GM23338 (cell line): ENCODE measurements at regions not wholly inside any gene's neighbourhood (a gene's known extent, or its start where the extent isn't known, plus 50 kb on each side); places are given as distances from the start of the nearest gene placed in this dataset.

Experiments
- ATAC-seq: fragments of 200-7000 bp; cut with Tn5 transposase; 3 replicates; pipeline ENCODE4 v1.9.1; 2020
- DNase-seq: peaks from one replicate; pipeline ENCODE4 v3.0.0-alpha.2; 2015; ENCODE audit warnings: low spot score
- H2AFZ ChIP-seq: fragments of 200-600 bp; sonication (generic); 2 replicates; pipeline ENCODE4 v1.8.0; 2016; ENCODE audit warnings: antibody characterized with exemption, mild to moderate bottlenecking, moderate library complexity
- H3F3A ChIP-seq: fragments of 200-600 bp; sonication (generic); replicated peaks from 2 replicates; pipeline ENCODE4 v1.8.0; 2017; ENCODE audit warnings: antibody characterized with exemption, mixed run types, low read depth
- H3K27ac ChIP-seq: fragments of 200-600 bp; sonication (generic); 2 replicates; pipeline ENCODE4 v1.6.1; 2016; ENCODE audit warnings: low read depth
- H3K27me3 ChIP-seq: fragments of 200-600 bp; sonication (generic); 2 replicates; pipeline ENCODE4 v1.8.0; 2016; ENCODE audit warnings: mild to moderate bottlenecking, mixed run types, moderate library complexity; ENCODE audit not compliant: insufficient read depth
- H3K36me3 ChIP-seq: fragments of 200-600 bp; sonication (generic); 2 replicates; pipeline ENCODE4 v1.8.0; 2016; ENCODE audit warnings: mild to moderate bottlenecking; ENCODE audit not compliant: insufficient read depth
- H3K4me1 ChIP-seq: fragments of 200-600 bp; sonication (generic); 2 replicates; pipeline ENCODE4 v1.8.0; 2016; ENCODE audit warnings: mild to moderate bottlenecking, moderate library complexity; ENCODE audit not compliant: insufficient read depth
- H3K4me2 ChIP-seq: fragments of 200-600 bp; sonication (generic); 2 replicates; pipeline ENCODE4 v1.7.1; 2017; ENCODE audit warnings: mixed run types
- H3K4me3 ChIP-seq: fragments of 200-600 bp; sonication (generic); 2 replicates; pipeline ENCODE4 v1.6.1; 2016; ENCODE audit warnings: mixed run types
- H3K79me2 ChIP-seq: fragments of 200-600 bp; sonication (generic); replicated peaks from 2 replicates; pipeline ENCODE4 v1.8.0; 2017; ENCODE audit warnings: mild to moderate bottlenecking; ENCODE audit not compliant: insufficient read depth
- H3K9me2 ChIP-seq: fragments of 200-600 bp; sonication (generic); 2 replicates; pipeline ENCODE4 v1.8.0; 2017; ENCODE audit not compliant: insufficient read depth
- H4K20me1 ChIP-seq: fragments of 200-600 bp; sonication (generic); replicated peaks from 2 replicates; pipeline ENCODE4 v1.8.0; 2017; ENCODE audit warnings: mild to moderate bottlenecking; ENCODE audit not compliant: insufficient read depth
- H3K27ac Mint-ChIP-seq: 2 replicates; pipeline ENCODE4 v1.8.0; 2020; ENCODE audit warnings: inconsistent platforms, mild to moderate bottlenecking, moderate library complexity, mixed read lengths
- H3K27me3 Mint-ChIP-seq: 3 replicates; pipeline ENCODE4 v1.8.0; 2022; ENCODE audit warnings: low read depth, mild to moderate bottlenecking, moderate library complexity, mixed read lengths, inconsistent platforms; ENCODE audit not compliant: insufficient read depth, poor library complexity
- H3K36me3 Mint-ChIP-seq: 3 replicates; pipeline ENCODE4 v1.8.0; 2021; ENCODE audit warnings: low read depth, mild to moderate bottlenecking, inconsistent platforms, moderate library complexity, mixed read lengths
- H3K4me1 Mint-ChIP-seq: 3 replicates; pipeline ENCODE4 v1.8.0; 2020; ENCODE audit warnings: mild to moderate bottlenecking, inconsistent platforms, mixed read lengths
- H3K4me3 Mint-ChIP-seq: 3 replicates; pipeline ENCODE4 v1.8.0; 2021; ENCODE audit warnings: moderate library complexity, mild to moderate bottlenecking, inconsistent platforms, mixed read lengths
- H3K9me3 Mint-ChIP-seq: 3 replicates; pipeline ENCODE4 v1.8.0; 2020; ENCODE audit warnings: moderate library complexity, mild to moderate bottlenecking, inconsistent platforms, mixed read lengths
- CREB1 ChIP-seq: fragments of 250-450 bp; sonication (Bioruptor Pico); IDR thresholded peaks from 2 replicates; pipeline ENCODE4 v1.5.0; 2020; ENCODE audit warnings: low read depth, mild to moderate bottlenecking, moderate library complexity
- EZH2 ChIP-seq: fragments of 200-600 bp; sonication (generic); IDR thresholded peaks from one replicate; pipeline ENCODE4 v1.8.0; 2017; ENCODE audit warnings: antibody characterized with exemption, mild to moderate bottlenecking, low read depth; ENCODE audit not compliant: unreplicated experiment
- JUNB ChIP-seq: IDR thresholded peaks from one replicate; pipeline ENCODE4 v1.6.1; 2016; ENCODE audit warnings: antibody characterized with exemption; ENCODE audit not compliant: unreplicated experiment
- NANOG ChIP-seq: IDR thresholded peaks from 2 replicates; pipeline ENCODE4 v1.6.1; 2016; ENCODE audit warnings: antibody characterized with exemption, borderline replicate concordance
- STAT1 ChIP-seq: IDR thresholded peaks from one replicate; pipeline ENCODE4 v1.6.1; 2016; ENCODE audit warnings: antibody characterized with exemption; ENCODE audit not compliant: unreplicated experiment
- ZNF114 ChIP-seq: fragments of 250-450 bp; sonication (Bioruptor Pico); IDR thresholded peaks from 2 replicates; pipeline ENCODE4 v1.5.0; 2020; ENCODE audit warnings: mild to moderate bottlenecking, moderate library complexity
- ZNF331 ChIP-seq: fragments of 250-450 bp; sonication (Bioruptor Pico); IDR thresholded peaks from 2 replicates; pipeline ENCODE4 v1.5.0; 2020; ENCODE audit warnings: low read depth, mild to moderate bottlenecking, moderate library complexity
- TF ChIP-seq, protein P1 (sequence below): fragments of 250-450 bp; sonication (Bioruptor Pico); IDR thresholded peaks from 2 replicates; pipeline ENCODE4 v1.5.0; 2020; ENCODE audit warnings: mild to moderate bottlenecking, moderate library complexity
- TF ChIP-seq, protein P2 (sequence below): IDR thresholded peaks from one replicate; pipeline ENCODE4 v1.6.1; 2018; ENCODE audit warnings: antibody characterized with exemption; ENCODE audit not compliant: unreplicated experiment
- TF ChIP-seq, protein P3 (sequence below), 2 experiments: fragments of 200-600 bp in 1 of 2; sonication (generic) in 1 of 2; conservative IDR thresholded peaks; 2 replicates each; pipeline versions ENCODE4 v1.5.1 to v1.6.1; 2016 to 2017; ENCODE audit warnings: antibody characterized with exemption in 2 of 2, low read depth in 2 of 2, mild to moderate bottlenecking in 2 of 2, moderate library complexity in 1 of 2

DNA sequence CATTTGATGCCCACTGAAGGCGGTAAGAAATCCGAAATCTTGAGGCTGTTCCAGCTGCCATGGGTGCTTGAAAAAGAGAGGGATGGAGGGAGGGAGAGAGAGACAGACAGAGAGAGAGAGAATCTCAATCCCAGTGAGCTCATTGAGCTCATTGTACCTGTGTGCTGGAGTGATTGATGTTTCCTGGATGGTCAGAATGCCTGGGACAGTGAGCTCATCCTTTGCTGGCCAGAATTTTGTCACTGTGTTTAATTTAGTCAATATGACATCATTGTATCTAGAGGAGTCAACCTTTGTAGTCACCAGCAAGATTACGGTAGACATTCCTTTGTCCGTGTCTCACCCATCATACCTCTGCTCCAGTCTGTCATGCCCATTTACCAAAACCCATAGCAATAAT, 625.4 kb upstream of the POM121L12 start:
- no peaks in the 10 kb centered on the region for H3K4me1 Mint-ChIP-seq
- Histone ChIP-seq H2AFZ (no peak overlapping the region), H3F3A (no peaks in the 10 kb centered on the region), H3K4me2 (no peak overlapping the region), H4K20me1 (no peaks in the 10 kb centered on the region), H3K4me3 (no peak overlapping the region), H3K79me2 (no peaks in the 10 kb centered on the region), H3K27me3 (no peaks in the 10 kb centered on the region), H3K27ac (no peak overlapping the region), H3K4me1 (no peaks in the 10 kb centered on the region), H3K9me2 (peaks cover 10% of the 10 kb centered on the region), H3K36me3 (no peaks in the 10 kb centered on the region)
- H3K4me3 Mint-ChIP-seq = no peak overlapping the region
- no peaks in the 10 kb centered on the region for H3K27me3 Mint-ChIP-seq
- no peak overlapping the region for H3K27ac Mint-ChIP-seq
- TF ChIP-seq ZNF331 (CRISPR knock-in tag) = no peak
- H3K36me3 Mint-ChIP-seq = peaks cover 7% of the 10 kb centered on the region; the same call in 2 of the 3 replicates
- H3K9me3 Mint-ChIP-seq = peaks cover 11% of the 10 kb centered on the region; the same call in 2 of the 3 replicates
- ATAC-seq (no peak), DNase-seq (no peak)

DNA sequence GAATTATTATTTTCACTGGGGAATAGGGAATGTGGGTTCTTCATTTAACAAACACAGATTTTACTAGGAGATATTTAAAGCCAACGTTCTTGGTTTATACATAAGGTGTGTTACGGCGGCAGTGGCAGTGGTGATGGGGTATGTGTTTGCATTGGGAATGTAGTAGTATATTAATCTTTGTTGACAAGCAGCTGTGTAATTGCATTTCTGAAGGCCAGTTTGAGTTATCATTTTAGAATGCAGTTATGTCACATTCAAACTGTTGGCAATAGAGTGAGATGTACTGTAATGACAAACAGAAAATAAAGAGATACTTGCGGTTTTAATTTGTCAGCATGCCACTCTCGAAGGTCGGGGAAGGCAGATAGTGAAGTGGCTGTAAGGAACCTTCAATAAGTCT, 628.6 kb upstream of the POM121L12 start:
- Mint-ChIP-seq H3K27me3 (no peaks in the 10 kb centered on the region), H3K36me3 (peaks cover 7% of the 10 kb centered on the region; the same call in 2 of the 3 replicates), H3K27ac (no peak overlapping the region), H3K9me3 (peaks cover 11% of the 10 kb centered on the region; the same call in 2 of the 3 replicates), H3K4me3 (no peak overlapping the region), H3K4me1 (no peaks in the 10 kb centered on the region)
- Histone ChIP-seq H3K36me3 (no peaks in the 10 kb centered on the region), H3K27ac (no peak overlapping the region), H3K27me3 (no peaks in the 10 kb centered on the region), H3K4me3 (no peak overlapping the region), H4K20me1 (no peaks in the 10 kb centered on the region), H3K79me2 (no peaks in the 10 kb centered on the region), H3K4me2 (no peak overlapping the region), H2AFZ (no peak overlapping the region), H3F3A (no peaks in the 10 kb centered on the region), H3K4me1 (no peaks in the 10 kb centered on the region), H3K9me2 (peaks cover 10% of the 10 kb centered on the region)
- DNase-seq (no peak), ATAC-seq (no peak)
- TF ChIP-seq ZNF114 (CRISPR knock-in tag) (no peak), ZNF331 (CRISPR knock-in tag) (no peak), JUNB (no peak), EZH2 (no peak), CREB1 (no peak), NANOG (no peak), STAT1 (no peak)
- TF ChIP-seq, protein P1, sequence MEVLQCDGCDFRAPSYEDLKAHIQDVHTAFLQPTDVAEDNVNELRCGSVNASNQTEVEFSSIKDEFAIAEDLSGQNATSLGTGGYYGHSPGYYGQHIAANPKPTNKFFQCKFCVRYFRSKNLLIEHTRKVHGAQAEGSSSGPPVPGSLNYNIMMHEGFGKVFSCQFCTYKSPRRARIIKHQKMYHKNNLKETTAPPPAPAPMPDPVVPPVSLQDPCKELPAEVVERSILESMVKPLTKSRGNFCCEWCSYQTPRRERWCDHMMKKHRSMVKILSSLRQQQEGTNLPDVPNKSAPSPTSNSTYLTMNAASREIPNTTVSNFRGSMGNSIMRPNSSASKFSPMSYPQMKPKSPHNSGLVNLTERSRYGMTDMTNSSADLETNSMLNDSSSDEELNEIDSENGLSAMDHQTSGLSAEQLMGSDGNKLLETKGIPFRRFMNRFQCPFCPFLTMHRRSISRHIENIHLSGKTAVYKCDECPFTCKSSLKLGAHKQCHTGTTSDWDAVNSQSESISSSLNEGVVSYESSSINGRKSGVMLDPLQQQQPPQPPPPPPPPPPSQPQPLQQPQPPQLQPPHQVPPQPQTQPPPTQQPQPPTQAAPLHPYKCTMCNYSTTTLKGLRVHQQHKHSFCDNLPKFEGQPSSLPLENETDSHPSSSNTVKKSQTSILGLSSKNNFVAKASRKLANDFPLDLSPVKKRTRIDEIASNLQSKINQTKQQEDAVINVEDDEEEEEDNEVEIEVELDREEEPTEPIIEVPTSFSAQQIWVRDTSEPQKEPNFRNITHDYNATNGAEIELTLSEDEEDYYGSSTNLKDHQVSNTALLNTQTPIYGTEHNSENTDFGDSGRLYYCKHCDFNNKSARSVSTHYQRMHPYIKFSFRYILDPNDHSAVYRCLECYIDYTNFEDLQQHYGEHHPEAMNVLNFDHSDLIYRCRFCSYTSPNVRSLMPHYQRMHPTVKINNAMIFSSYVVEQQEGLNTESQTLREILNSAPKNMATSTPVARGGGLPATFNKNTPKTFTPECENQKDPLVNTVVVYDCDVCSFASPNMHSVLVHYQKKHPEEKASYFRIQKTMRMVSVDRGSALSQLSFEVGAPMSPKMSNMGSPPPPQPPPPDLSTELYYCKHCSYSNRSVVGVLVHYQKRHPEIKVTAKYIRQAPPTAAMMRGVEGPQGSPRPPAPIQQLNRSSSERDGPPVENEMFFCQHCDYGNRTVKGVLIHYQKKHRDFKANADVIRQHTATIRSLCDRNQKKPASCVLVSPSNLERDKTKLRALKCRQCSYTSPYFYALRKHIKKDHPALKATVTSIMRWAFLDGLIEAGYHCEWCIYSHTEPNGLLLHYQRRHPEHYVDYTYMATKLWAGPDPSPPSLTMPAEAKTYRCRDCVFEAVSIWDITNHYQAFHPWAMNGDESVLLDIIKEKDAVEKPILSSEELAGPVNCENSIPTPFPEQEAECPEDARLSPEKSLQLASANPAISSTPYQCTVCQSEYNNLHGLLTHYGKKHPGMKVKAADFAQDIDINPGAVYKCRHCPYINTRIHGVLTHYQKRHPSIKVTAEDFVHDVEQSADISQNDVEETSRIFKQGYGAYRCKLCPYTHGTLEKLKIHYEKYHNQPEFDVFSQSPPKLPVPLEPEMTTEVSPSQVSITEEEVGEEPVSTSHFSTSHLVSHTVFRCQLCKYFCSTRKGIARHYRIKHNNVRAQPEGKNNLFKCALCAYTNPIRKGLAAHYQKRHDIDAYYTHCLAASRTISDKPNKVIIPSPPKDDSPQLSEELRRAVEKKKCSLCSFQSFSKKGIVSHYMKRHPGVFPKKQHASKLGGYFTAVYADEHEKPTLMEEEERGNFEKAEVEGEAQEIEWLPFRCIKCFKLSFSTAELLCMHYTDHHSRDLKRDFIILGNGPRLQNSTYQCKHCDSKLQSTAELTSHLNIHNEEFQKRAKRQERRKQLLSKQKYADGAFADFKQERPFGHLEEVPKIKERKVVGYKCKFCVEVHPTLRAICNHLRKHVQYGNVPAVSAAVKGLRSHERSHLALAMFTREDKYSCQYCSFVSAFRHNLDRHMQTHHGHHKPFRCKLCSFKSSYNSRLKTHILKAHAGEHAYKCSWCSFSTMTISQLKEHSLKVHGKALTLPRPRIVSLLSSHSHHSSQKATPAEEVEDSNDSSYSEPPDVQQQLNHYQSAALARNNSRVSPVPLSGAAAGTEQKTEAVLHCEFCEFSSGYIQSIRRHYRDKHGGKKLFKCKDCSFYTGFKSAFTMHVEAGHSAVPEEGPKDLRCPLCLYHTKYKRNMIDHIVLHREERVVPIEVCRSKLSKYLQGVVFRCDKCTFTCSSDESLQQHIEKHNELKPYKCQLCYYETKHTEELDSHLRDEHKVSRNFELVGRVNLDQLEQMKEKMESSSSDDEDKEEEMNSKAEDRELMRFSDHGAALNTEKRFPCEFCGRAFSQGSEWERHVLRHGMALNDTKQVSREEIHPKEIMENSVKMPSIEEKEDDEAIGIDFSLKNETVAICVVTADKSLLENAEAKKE (CRISPR knock-in tag) = no peak
- TF ChIP-seq, protein P2, sequence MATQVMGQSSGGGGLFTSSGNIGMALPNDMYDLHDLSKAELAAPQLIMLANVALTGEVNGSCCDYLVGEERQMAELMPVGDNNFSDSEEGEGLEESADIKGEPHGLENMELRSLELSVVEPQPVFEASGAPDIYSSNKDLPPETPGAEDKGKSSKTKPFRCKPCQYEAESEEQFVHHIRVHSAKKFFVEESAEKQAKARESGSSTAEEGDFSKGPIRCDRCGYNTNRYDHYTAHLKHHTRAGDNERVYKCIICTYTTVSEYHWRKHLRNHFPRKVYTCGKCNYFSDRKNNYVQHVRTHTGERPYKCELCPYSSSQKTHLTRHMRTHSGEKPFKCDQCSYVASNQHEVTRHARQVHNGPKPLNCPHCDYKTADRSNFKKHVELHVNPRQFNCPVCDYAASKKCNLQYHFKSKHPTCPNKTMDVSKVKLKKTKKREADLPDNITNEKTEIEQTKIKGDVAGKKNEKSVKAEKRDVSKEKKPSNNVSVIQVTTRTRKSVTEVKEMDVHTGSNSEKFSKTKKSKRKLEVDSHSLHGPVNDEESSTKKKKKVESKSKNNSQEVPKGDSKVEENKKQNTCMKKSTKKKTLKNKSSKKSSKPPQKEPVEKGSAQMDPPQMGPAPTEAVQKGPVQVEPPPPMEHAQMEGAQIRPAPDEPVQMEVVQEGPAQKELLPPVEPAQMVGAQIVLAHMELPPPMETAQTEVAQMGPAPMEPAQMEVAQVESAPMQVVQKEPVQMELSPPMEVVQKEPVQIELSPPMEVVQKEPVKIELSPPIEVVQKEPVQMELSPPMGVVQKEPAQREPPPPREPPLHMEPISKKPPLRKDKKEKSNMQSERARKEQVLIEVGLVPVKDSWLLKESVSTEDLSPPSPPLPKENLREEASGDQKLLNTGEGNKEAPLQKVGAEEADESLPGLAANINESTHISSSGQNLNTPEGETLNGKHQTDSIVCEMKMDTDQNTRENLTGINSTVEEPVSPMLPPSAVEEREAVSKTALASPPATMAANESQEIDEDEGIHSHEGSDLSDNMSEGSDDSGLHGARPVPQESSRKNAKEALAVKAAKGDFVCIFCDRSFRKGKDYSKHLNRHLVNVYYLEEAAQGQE = no peak
- TF ChIP-seq, protein P3, sequence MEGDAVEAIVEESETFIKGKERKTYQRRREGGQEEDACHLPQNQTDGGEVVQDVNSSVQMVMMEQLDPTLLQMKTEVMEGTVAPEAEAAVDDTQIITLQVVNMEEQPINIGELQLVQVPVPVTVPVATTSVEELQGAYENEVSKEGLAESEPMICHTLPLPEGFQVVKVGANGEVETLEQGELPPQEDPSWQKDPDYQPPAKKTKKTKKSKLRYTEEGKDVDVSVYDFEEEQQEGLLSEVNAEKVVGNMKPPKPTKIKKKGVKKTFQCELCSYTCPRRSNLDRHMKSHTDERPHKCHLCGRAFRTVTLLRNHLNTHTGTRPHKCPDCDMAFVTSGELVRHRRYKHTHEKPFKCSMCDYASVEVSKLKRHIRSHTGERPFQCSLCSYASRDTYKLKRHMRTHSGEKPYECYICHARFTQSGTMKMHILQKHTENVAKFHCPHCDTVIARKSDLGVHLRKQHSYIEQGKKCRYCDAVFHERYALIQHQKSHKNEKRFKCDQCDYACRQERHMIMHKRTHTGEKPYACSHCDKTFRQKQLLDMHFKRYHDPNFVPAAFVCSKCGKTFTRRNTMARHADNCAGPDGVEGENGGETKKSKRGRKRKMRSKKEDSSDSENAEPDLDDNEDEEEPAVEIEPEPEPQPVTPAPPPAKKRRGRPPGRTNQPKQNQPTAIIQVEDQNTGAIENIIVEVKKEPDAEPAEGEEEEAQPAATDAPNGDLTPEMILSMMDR (conservative IDR thresholded peaks at IDR 0.05; ENCODE audit: low read depth in 2 of 2) = no peak
